ENCODE measurements at regions not wholly inside any gene's neighbourhood (a gene's known extent, or its start where the extent isn't known, plus 50 kb on each side); places are given as distances from the start of the nearest gene placed in this dataset.

- no peak overlapping the region for H3K27ac ChIP-seq (ENCODE audit: insufficient read depth, low read length)
- no peak overlapping the region for H2AK5ac ChIP-seq (ENCODE audit: low read depth, low read length)
- intact Hi-C loops (cut with micrococcal nuclease) (no loop called here), dilution Hi-C loops (cut with HindIII; ENCODE audit: low sequenced_read_pairs, unreplicated experiment) (no loop called here), in situ Hi-C loops (cut with MboI; ENCODE audit: low sequenced_read_pairs) (no loop called here)
- peaks cover 54% of the 10 kb centered on the region for H3K9me3 ChIP-seq (ENCODE audit: control insufficient read depth, insufficient read depth, low read length)
- H3K9me1 ChIP-seq (ENCODE audit: insufficient read depth, low read length): no peaks in the 10 kb centered on the region
- no peak overlapping the region for H4K8ac ChIP-seq (ENCODE audit: low read depth in 2 of 2, low read length in 2 of 2)
- CTCF ChIA-PET: no interaction called here
- no peak overlapping the region for H2AFZ ChIP-seq (replicated peaks; ENCODE audit: low read length, poor library complexity)
- H4K91ac ChIP-seq (ENCODE audit: insufficient read depth, low read depth, low read length): no peak overlapping the region
- no peaks in the 10 kb centered on the region for H4K20me1 ChIP-seq (ENCODE audit: insufficient read depth, low read length)
- no peaks in the 10 kb centered on the region for H3K4me1 ChIP-seq (ENCODE audit: control insufficient read depth, insufficient read depth, low read length)
- H4K5ac ChIP-seq (ENCODE audit: low read depth, low read length): no peak overlapping the region
- H3K23ac ChIP-seq (ENCODE audit: low read depth, low read length): no peak overlapping the region
- H3K18ac ChIP-seq (ENCODE audit: low read depth, low read length): no peak overlapping the region
- ATAC-seq (ENCODE audit: low read depth) (no peak), DNase-seq (no peak)
- H2BK15ac ChIP-seq (ENCODE audit: low read depth, low read length): no peak overlapping the region
- TF ChIP-seq SMC3 (IDR thresholded peaks at IDR 0.05; ENCODE audit: low read depth, low read length): no peak
- no peak for TF ChIP-seq MAZ (IDR thresholded peaks at IDR 0.05; ENCODE audit: borderline replicate concordance, low read depth, low read length)
- no peak for TF ChIP-seq CHD1 (IDR thresholded peaks at IDR 0.05; ENCODE audit: low read depth, low read length)
- H2AK9ac ChIP-seq (replicated peaks; ENCODE audit: low read depth, low read length, poor library complexity): no peak overlapping the region
- H3K4ac ChIP-seq (ENCODE audit: low read depth, low read length): no peak overlapping the region
- H3K27me3 ChIP-seq (ENCODE audit: control insufficient read depth, insufficient read depth, low read length): no peaks in the 10 kb centered on the region
- no TSS peak for BruUV-seq (replicated peaks)
- no peak overlapping the region for H3K4me2 ChIP-seq (ENCODE audit: low read depth, low read length)
- no peak overlapping the region for H3K4me3 ChIP-seq (ENCODE audit: insufficient read depth, low read depth, low read length)
- no peaks in the 10 kb centered on the region for H3K79me1 ChIP-seq (ENCODE audit: low read depth in 1 of 2, low read length in 2 of 2)
- H2BK120ac ChIP-seq (ENCODE audit: low read depth, low read length): no peak overlapping the region
- H2BK20ac ChIP-seq (ENCODE audit: low read depth, low read length): no peak overlapping the region
- H3K14ac ChIP-seq (replicated peaks; ENCODE audit: low read depth, low read length): no peak overlapping the region
- H3K56ac ChIP-seq (ENCODE audit: extremely low read depth, insufficient read depth, low read length): no peak overlapping the region
- 42% methylated on average over 5 of the region's 20 CpGs; no CpG with 5 or more reads in 1 of the 2 experiments for WGBS, 2 experiments (ENCODE audit: extremely low coverage in 2 of 2, insufficient read length in 1 of 2)
- no peak overlapping the region for H2BK5ac ChIP-seq (ENCODE audit: low read depth, low read length, poor library complexity, severe bottlenecking)
- no peaks in the 10 kb centered on the region for H3K36me3 ChIP-seq (ENCODE audit: control insufficient read depth, insufficient read depth, low read length)
- POLR2A ChIA-PET (ENCODE audit: unreplicated experiment): no interaction called here
- H3K9ac ChIP-seq (ENCODE audit: low read depth, low read length): no peak overlapping the region
Observed at GRCh38 chr10:130786365-130786966, 525.1 kb downstream of the TCERG1L start.
